Cardiac fibroblast (primary cell): ENCODE measurements at regions not wholly inside any gene's neighbourhood (a gene's known extent, or its start where the extent isn't known, plus 50 kb on each side); places are given as distances from the start of the nearest gene placed in this dataset.

Experiments used
- DNase-seq, 2 donors: peaks; one replicate each; pipeline versions ENCODE4 v3.0.0 to v3.0.0-alpha.2; 2010; ENCODE audit warnings: low read depth in 2 of 2
- H3K4me3 ChIP-seq, 2 donors: replicated peaks in 1 of 2; 1 replicate in 1 of 2; 2 replicates in 1 of 2; pipeline ENCODE4 v1.5.1; 2011; ENCODE audit warnings: low read depth in 2 of 2, low read length in 2 of 2, mild to moderate bottlenecking in 2 of 2, moderate library complexity in 1 of 2
- TF ChIP-seq, protein P1 (sequence below): IDR thresholded peaks from one replicate; pipeline ENCODE4 v1.5.1; 2011; ENCODE audit warnings: low read depth, mild to moderate bottlenecking, low read length, inconsistent platforms

GRCh38 chr11:92387859-92388258, 163.2 kb downstream of the FAT3 start:
- TF ChIP-seq, protein P1, sequence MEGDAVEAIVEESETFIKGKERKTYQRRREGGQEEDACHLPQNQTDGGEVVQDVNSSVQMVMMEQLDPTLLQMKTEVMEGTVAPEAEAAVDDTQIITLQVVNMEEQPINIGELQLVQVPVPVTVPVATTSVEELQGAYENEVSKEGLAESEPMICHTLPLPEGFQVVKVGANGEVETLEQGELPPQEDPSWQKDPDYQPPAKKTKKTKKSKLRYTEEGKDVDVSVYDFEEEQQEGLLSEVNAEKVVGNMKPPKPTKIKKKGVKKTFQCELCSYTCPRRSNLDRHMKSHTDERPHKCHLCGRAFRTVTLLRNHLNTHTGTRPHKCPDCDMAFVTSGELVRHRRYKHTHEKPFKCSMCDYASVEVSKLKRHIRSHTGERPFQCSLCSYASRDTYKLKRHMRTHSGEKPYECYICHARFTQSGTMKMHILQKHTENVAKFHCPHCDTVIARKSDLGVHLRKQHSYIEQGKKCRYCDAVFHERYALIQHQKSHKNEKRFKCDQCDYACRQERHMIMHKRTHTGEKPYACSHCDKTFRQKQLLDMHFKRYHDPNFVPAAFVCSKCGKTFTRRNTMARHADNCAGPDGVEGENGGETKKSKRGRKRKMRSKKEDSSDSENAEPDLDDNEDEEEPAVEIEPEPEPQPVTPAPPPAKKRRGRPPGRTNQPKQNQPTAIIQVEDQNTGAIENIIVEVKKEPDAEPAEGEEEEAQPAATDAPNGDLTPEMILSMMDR, result no peak

DNA sequence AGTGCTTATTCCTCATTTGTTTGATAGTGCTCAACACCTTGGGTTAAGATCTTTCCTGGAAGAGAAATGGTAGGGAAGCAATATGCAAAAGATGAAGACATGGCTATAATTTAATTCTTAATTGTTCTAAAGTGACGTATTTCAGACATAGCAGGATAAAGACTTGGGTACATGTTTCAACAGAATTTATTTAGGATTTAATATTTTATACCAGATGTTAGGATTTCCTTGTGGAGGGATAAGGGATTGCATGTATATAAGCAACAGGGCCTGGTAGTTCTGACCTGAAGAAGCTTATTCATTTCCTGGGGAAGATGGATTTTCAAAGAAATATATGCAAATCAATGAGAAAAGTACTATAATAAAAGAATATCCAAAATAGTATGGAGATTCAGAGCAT, 163.8 kb downstream of the FAT3 start:
- TF ChIP-seq, protein P1, result peak; percentile 39
- peak in 1 of 2 donors; percentile 26 for DNase-seq
- H3K4me3 ChIP-seq, result no peak overlapping the region

More at GRCh38 chr11:92387859-92388258, 163.2 kb downstream of the FAT3 start:
- H3K4me3 ChIP-seq, result no peak overlapping the region
- DNase-seq, result no peak

DNA sequence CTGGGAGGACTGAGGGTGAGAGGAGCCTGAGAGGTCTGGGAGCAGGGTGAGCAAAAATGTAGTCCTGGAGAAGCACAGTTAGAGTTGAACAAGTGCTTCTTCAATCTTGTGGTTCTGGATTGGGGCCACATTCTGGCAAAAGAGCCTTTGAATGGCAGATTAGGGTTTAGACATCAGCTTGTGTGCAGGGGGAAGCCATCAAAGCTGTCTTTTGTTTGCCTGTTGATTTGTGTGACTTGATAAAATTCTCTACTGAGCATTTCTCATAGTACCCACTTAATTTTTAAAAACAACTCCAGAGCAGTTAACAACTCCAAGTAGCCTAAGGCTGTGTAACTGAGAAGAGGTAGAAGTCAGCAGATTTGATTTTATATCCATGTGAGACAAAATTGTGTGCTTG, 166.2 kb downstream of the FAT3 start:
- TF ChIP-seq, protein P1, result no peak
- no peak overlapping the region for H3K4me3 ChIP-seq
- DNase-seq, result no peak

DNA sequence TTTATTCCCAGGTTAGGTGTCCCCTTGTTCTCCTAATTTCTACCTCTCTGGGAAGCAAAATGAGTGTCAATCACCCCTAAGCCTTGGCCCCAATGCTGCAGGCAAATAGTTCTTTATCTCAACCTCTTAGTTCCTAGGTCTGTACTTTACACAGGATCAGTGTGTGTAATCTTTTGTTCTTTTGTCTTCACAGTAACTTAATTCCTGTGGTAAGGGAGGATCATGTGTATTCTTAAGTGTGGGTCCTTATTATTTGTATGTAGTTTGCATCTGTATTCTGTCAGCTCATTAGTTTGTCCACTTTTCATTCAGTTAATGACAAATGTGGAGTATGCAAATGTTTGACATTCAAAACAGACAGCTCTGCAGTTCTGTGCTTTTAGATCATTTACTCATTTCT, 166.7 kb downstream of the FAT3 start:
- no peak overlapping the region for H3K4me3 ChIP-seq
- no peak for DNase-seq
- TF ChIP-seq, protein P1, result no peak

DNA sequence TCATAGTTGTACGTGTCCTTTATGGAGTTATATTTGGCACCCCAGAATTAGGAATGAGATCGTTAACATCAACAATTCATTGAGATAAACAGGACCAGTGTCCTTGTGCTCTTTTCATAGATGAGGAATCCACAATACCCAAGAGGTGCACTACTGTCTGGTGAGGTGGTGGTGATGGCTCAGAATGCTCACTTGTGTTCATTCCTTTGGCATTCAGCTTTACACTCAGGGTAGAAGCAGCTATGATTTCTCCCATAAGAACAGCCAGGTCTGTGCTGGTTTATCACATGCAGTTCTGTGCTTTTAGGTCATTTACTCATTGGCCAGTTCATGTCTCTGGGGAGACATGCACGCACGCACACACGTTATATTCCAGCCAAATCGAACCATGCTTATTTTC, 167.2 kb downstream of the FAT3 start:
- TF ChIP-seq, protein P1, result no peak
- H3K4me3 ChIP-seq, result no peak overlapping the region
- DNase-seq, result peak in 1 of 2 donors; percentile 74

GRCh38 chr11:92393218-92393617, 168.6 kb downstream of the FAT3 start:
- no peak for DNase-seq
- TF ChIP-seq, protein P1, result no peak
- H3K4me3 ChIP-seq, result no peak overlapping the region

DNA sequence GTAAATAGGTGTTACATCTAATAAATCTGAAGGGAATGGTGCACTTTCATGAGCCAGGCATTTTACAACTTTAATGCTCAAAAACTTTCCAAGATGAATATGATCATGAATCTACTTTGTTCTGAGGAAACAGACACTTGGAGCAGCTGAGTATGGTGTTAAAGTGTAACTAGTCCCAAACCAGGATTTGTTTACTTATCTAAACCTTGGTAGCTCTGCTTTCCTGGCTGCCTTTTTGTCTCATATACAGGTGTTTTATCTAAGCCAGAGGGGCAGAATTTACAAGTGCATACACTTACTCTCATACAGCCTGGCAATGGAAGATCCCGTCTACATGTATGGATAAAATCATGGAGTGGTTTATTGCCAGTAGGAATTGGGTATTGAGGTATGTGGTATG, 171.5 kb downstream of the FAT3 start:
- DNase-seq, result no peak
- TF ChIP-seq, protein P1, result no peak
- no peak overlapping the region for H3K4me3 ChIP-seq
